ENCODE measurements at regions not wholly inside any gene's neighbourhood (a gene's known extent, or its start where the extent isn't known, plus 50 kb on each side); places are given as distances from the start of the nearest gene placed in this dataset.

DNA sequence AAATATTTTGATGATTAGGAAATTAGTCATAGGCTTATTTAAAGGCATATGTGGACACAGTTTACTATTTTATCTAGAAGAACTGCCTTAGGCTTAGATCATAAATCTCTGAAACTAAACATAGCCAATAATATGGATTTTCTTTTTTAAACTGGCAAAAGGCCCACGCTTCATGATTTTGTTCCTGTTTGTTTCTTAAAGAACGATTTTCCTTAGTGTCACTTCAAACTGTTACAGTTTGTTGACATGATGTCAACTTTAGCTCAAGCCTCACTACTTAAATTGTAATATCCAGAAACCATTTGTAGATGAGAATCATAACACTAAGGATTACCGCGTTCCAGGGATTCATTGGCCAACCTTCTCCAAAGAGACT, 322.6 kb downstream of the HHIPL2 start:
- peak; percentile 26 for DNase-seq (ENCODE audit: low read depth)
- TF ChIP-seq, protein P1, sequence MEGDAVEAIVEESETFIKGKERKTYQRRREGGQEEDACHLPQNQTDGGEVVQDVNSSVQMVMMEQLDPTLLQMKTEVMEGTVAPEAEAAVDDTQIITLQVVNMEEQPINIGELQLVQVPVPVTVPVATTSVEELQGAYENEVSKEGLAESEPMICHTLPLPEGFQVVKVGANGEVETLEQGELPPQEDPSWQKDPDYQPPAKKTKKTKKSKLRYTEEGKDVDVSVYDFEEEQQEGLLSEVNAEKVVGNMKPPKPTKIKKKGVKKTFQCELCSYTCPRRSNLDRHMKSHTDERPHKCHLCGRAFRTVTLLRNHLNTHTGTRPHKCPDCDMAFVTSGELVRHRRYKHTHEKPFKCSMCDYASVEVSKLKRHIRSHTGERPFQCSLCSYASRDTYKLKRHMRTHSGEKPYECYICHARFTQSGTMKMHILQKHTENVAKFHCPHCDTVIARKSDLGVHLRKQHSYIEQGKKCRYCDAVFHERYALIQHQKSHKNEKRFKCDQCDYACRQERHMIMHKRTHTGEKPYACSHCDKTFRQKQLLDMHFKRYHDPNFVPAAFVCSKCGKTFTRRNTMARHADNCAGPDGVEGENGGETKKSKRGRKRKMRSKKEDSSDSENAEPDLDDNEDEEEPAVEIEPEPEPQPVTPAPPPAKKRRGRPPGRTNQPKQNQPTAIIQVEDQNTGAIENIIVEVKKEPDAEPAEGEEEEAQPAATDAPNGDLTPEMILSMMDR (IDR thresholded peaks at IDR 0.05; ENCODE audit: insufficient read depth, low read depth, low read length, missing control alignments): no peak
- H3K4me3 ChIP-seq (ENCODE audit: low read length): no peak overlapping the region

DNA sequence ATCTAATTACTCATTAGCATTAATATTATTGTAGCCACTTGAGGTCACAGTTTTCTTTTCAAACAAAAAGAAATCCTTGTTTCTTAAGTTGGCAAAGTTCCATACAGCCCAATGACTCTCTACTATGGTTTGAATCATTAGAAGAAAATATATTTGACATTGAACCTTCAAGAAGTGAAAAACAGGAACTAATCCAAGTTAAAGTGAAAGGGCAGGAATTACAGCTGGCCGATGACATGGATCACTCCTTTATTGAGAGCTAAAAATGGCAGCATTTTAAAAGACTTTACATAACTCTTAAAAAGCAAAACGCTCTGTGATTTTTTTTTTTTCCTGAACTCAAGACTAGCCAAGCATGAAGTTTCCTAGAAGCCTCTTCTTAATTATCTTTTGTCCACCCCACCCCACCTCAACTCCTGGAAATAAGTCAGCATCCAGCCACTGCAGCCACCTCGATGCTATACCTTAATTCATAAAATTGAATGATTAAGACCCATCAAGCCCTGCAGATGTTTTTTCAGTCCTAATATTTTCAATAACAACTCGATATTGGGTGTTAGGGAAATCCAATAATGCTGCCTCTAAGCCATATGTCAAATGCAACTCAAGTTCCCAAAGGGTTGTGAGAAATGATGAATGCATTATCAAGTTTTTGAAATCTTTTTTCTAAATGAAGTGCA, 323.1 kb downstream of the HHIPL2 start:
- H3K4me3 ChIP-seq (ENCODE audit: low read length): no peak overlapping the region
- peak; percentile 20 for DNase-seq (ENCODE audit: low read depth)
- TF ChIP-seq, protein P1 (IDR thresholded peaks at IDR 0.05; ENCODE audit: insufficient read depth, low read depth, low read length, missing control alignments): no peak

DNA sequence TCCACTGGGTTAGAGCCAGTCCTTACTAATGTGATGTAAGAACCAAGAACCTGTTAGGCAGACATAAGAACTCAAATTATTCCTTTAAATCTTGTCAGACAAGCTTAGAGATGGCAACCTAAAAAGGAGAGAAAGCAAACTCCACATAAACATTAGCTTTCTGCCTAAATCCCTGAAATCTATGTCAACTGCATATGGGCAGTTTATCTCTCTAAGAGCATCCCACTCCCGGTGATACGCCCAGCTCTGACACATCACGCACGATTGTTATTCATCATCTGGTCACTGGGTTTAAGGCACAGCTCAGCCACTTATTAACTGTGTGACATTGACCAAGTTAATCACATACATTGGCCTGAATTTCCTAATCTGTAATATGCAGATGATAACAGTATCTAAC, 323.7 kb downstream of the HHIPL2 start:
- H3K4me3 ChIP-seq (ENCODE audit: low read length): no peak overlapping the region
- TF ChIP-seq, protein P1 (IDR thresholded peaks at IDR 0.05; ENCODE audit: insufficient read depth, low read depth, low read length, missing control alignments): no peak
- peak; percentile 34 for DNase-seq (ENCODE audit: low read depth)

DNA sequence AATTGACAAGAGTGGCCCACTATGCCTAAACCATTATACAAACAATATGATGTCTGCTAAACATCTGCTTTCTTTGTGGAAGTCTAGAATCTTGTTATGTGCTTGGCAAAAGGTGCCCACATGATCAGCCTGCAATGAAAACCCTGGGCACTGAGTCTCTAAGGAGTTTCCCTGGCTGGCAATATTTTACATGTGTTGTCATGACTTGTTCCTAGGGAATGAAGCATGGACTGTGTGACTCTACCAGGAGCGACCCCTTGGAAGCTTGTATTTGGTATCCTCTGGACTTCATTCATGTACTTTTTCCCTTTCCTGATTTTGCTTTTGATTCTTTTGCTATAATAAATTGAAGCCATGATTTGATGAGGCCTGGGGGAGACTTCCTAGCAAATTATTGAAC, 324.9 kb downstream of the HHIPL2 start:
- peak; percentile 16 for DNase-seq (ENCODE audit: low read depth)
- TF ChIP-seq, protein P1 (IDR thresholded peaks at IDR 0.05; ENCODE audit: insufficient read depth, low read depth, low read length, missing control alignments): no peak
- H3K4me3 ChIP-seq (ENCODE audit: low read length): no peak overlapping the region

DNA sequence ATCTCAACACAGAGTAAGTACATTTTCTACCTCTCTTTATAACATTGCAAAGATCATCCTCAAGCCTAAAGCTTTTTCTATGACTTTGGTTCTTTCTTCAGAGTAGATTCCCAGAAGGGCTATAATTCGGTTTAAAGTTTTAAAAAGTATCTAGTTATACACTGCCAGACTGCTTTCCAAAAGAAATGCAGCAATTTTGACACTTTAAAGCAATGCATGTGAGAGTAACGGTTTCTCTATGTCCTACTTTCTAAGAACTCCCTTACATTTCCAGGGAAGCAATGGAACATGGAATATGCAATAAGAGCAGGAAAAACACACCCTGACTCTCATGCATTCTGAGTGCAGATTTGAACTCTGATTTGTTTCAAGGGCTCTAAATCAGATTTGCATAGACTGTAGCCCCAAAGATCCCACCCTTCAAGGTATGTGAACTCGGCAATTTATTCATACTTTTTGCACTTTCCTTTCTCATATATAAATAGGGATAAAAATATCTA, 331.6 kb downstream of the HHIPL2 start:
- H3K4me3 ChIP-seq (ENCODE audit: low read length): no peak overlapping the region
- TF ChIP-seq, protein P1 (IDR thresholded peaks at IDR 0.05; ENCODE audit: insufficient read depth, low read depth, low read length, missing control alignments): no peak
- DNase-seq (ENCODE audit: low read depth): no peak

DNA sequence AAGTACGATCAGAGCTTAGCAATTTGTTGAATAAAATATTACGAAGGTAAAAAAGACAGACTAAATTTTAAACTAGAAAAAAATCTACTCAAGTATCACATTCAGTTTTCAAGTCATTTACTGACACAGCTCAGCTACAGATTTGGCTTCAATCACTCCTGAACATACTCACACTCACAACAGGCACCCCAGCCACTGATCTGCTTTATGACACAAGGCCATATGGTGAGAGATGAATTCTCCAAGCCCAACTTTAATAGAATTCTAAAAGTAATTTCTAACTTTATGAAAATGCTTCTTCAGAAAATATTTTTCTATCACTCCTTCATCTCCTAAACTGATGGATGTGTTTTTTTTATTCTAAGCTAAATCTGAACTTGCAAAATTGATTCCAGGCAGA, 337.1 kb downstream of the HHIPL2 start:
- H3K4me3 ChIP-seq (ENCODE audit: low read length): no peak overlapping the region
- DNase-seq (ENCODE audit: low read depth): no peak
- TF ChIP-seq, protein P1 (IDR thresholded peaks at IDR 0.05; ENCODE audit: insufficient read depth, low read depth, low read length, missing control alignments): no peak

DNA sequence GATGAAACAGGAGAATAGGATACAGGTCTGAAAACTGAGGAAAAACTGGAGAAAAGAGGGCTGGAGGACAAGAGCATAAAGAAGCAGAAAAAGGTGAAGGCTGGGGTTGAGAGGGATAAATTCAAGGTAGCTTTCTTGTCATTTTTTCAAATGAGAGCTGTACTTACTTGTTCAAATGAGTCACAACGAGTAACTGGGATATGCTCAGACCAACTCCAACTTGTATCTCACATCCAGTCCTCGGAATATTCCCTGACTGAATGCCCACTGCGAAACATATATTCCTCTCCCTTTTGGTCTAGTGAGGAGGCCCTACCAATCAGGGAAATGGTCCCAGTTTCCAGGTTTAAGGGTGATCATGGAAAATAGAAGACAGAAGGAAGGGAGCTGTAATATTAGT, 343.4 kb downstream of the HHIPL2 start:
- DNase-seq (ENCODE audit: low read depth): peak; percentile 42
- TF ChIP-seq, protein P1 (IDR thresholded peaks at IDR 0.05; ENCODE audit: insufficient read depth, low read depth, low read length, missing control alignments): no peak
- H3K4me3 ChIP-seq (ENCODE audit: low read length): no peak overlapping the region

Data from epithelial cell of esophagus (primary cell).